NCI-H748 (cell line): ENCODE measurements at regions not wholly inside any gene's neighbourhood (a gene's known extent, or its start where the extent isn't known, plus 50 kb on each side); places are given as distances from the start of the nearest gene placed in this dataset.
"Not testable (repeated sequence)": the region's sequence is repeated elsewhere in the genome, so short reads cannot be mapped to it uniquely, and the experiment has no call there.

ENCODE experiments used
- DNase-seq: peaks from one replicate; lab custom pipeline; 2025; ENCODE audit not compliant: unreplicated experiment; lab: John Stamatoyannopoulos, UW

DNA sequence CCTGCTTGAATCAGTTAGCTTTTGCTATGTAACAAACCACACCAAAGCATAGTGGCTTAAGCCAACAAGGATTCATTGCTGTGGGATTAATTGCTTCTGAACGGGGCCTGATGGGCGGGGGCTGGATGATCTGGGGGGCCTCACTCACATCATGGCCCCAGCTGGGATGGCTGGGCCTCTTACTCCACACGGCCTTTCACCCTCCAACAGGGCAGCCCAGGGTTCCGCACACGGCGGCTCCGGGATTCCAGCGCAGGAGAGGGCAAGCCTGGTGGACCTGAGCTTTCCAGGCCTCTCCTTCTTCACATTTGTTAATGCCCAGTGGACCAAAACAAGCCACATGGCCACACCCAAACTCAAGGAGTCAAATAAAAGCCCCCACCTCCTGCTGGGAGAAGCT lies 86.3 kb upstream of the PHLPP1 start:
- no peak for DNase-seq

DNA sequence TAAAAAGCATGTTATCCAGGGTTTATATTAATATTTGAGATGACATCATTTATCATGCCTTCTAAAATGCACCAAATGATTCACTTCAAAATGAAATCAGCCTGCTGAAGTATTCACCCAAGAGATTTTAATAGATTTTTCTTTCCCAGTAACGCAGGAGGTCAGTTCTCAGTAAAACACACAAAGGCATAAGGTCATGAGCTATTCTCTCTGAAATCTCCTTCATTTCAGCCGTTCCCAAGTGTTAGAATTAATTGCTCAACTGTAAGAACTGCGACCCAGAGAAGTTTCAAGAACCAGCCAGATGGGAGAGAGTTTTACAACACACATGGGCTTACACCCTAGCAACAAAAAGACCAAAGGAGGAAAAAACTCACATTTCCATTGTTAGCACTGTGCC lies 84.2 kb upstream of the PHLPP1 start:
- DNase-seq: no peak

DNA sequence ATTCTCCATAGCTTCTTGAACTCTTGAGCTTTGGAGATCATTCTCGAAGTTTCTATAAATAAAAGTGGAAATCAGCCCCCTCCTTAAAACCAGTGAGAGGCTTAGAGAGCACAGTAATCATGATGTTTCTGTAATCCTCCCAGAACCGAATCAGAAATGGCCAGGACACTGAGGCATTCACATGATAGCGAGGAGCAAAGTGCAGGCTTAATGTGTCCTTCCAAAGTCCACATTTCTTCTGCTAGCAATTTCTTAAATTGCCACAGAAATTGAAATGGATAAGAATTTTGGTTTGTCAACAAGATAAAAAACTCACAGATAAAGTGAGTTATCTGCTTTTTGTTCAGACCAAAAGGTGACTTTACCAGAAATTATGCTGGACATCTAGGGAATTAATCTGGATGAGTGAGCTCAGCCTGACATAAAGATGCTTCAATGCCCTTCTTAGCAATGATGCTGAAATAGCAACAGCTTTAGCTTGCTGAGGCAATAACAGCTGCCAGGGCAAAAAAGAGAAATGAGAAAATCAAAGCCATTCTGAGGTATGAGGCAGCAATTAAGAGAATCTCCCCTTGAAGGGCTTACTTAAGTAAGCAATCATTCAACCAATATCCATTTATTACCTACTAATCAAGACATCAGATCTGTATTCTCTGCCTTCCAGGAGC lies 82.4 kb upstream of the PHLPP1 start:
- no peak for DNase-seq

DNA sequence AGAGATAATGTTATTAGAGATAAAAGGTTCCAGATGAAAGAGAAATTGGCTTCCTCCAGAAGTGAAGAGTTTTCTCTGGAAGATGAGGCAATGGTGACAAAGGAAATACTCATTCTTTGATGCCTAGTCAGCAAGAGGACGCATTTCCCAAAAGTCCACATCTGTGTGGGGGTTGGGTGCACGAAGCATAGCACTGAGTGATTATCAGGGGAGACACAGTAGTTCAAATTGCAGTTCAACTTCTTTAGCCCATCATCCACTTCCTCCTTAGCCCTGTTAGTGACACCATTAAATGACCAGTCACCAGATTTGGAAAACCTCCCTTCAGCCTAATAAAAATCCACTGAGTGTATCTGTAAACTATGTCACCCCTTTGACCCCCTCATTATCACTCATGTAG lies 80.9 kb upstream of the PHLPP1 start:
- DNase-seq: no peak

DNA sequence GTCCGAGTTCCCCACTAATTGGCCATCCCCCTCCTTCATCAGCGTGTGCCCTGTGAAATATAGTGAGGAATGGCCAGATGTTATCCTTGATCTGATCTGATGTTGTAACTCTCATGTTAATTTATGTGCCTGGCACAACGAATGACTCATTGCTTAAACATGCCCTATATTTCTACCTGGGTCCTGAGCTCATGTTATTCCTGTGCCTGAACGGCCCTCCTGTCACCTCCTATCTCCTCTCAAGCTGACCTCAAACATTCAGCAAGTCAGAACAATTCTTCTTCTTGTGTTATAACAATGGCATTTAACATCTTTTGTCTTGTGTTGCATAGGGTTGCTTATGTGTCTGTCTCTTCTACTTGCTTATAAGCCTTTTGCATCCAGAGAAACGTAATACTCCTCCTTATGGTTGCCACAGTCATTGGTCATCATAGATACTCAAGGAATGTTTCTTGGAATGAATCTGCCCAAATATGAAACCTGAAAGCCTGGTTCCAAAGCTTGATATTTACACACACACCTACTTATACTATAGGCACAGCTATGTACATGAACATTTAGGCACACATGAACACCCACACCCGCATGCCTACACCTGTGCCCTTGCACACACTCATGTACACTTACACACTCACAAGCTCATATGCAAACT lies 80.2 kb upstream of the PHLPP1 start:
- no peak for DNase-seq

DNA sequence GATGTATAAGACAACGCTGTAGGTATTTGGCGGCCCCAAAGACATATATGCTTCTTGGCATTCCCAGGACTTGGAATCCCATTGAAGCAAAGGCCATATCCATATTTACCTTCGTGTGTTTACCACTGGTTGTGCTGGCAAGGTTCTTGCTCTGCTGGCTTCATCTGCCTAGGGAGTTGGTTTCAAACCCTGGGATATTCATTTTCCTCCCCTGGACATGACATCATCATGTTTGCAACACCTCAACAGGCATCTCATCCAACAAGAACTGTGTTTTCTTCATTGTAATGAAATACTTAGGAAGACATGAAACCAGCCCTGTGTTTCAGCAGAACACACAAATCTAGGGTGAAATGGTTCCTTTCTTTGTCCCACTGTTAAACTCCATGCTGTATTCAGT lies 77.9 kb upstream of the PHLPP1 start:
- no peak for DNase-seq

DNA sequence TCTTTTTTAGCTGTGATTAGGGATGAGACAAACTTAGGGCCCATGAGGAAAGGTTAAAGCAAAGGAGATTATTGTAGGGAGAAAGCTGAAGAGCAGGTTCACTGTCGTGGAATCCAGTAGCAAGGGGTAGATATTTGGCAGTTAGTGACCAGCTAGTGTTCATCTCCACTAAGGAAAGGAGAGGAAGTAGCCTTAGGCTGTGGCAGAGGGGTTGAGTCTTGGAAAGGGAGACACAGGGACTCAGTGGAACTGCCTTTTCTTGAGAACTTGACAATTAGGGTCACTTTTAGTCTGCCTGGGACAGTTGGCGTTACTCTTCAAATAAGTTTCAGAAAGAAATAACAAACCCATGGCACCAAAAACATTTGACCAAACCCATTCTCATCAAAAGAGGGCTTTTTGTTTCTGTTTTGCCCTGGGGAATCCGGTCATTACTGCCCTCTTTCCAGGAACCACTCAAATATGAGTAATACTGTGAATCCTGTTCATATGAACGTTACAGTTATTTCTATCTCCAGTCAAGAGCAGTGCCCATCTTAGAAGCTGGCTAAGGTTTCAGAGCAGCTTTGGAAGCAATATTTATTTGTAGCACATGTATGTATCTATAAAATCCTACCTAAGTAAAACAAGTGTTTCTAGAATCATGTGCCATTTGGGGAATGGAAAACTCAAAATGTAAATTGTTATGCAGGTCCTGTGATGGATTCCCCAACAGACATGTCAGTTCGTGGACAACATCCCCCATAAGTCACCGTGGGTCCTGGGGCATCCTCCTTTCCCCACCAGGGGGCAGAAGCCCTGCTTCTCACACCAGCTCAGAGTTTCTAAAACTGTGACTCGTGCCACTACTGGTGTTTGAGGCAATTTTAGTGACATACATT lies 77.3 kb upstream of the PHLPP1 start:
- DNase-seq: peak; percentile 68

DNA sequence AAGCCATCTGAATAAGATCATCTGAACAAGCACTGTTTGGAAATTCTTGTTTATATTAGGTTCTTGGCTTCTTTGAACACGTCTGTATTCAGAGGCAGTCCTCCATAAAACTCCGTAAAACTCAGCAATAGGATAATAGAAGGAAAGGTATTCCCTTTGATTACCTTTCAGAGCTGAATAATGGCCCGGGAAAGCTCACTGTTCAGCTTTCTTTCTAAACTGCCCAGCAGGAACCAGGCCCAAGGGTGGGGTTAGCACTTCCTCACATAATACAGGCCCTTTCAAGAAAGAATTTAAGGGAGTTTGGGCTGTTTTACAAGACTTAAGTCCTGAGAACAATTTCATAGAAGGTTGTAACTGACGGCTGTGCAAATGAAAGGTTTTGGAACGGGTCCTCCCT lies 72.2 kb upstream of the PHLPP1 start:
- no peak for DNase-seq

DNA sequence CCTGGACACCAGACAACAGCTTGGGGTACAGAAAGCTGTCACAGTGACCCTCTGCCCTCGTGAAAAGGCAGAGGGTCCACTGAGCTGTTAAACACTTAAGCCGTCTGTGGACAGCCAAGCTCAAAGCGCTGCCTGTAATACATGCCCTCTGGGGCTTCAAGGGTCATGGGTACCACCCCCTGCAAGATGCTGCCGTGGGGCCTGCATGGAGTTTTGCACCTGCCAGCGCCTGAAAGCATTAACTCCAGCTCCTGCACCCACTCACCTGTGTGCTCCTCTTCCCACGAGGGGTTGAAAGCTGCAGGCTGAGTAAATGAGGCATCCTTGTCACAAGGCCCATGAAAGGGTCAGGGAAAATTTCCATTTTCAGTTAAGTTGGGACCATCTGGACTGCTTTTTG lies 70.6 kb upstream of the PHLPP1 start:
- DNase-seq: no peak

DNA sequence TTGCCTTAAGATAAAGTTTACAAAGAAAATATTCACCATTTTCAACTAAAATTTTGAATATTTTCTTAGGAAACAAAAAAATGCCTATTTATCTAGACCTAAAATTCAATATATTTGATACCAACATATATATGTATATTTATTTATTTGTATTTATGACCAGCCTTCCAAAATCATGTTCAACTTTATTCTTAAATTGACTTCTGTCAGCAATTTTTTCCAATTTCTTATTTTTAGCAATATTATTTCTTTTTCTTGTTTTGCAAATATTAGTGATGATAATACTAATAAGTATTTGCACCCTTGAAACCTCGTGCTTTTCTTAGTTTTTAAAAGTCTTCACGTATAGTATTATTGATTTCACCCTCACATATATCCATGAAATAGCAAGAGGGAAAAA lies 68.2 kb upstream of the PHLPP1 start:
- no peak for DNase-seq

DNA sequence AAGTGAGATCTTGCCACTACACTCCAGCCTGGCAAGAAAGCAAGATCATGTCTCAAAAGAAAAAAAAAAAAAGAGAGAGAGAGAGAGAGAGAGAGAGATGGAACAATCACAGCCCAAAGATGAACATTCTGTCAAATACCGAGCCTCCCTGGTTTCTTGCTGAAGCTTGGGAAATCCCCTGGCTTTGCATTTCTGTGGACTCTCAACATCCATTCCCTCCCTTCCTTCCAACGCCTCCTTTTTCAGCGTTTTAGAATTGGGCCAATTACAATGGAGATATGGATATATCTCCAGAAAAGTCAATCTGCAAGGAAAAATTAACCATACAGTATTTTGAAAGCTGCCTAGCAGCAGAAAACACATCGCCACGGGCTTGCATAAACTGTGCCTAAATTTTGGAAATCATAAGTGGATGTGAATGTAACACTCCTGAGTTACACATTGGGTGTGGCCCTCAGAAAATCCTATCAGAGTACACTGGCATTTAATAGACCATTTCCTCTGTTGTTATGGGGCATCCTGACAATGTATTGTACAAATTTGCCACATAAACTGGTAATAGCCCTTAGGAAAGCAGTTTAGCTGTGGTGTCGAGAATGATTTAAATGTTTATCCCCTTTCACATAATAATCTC lies 67.2 kb upstream of the PHLPP1 start:
- DNase-seq: no peak

DNA sequence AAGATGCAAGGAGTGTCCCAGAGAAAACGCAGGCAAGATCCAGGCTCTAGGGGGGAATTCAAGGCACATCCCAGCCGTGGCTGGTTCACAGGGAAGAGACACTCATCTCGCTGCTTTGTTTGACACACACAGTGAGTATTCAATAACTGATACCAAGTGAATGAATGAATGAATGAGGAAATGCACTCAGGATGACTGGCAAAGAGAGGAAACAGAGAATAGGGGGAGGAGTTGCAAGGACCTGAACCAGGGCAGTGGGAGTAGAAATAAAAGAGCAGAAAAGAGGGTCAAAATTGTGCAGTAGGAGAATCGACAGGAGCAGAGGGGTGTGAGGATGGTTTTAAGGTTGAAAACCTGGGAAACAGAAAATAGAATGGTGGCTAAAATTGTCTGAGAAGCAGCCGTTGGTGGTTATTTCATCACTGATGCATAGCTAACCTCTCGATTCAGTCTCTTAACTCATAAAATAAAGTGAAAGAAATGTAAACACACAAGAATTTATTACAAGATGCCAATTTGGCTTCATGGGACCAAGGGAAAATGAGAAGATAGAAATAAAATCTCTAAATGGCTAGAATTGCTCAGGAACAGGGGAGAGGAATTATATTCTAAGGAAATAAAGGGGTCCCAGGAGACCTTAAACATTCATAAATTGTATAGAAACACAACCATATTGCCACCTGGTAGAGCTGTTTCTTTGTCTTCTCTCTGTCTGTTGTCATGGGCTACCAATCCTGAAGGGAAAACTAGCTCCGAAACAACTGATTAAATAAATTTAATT lies 63.9 kb upstream of the PHLPP1 start:
- DNase-seq: peak; percentile 37

DNA sequence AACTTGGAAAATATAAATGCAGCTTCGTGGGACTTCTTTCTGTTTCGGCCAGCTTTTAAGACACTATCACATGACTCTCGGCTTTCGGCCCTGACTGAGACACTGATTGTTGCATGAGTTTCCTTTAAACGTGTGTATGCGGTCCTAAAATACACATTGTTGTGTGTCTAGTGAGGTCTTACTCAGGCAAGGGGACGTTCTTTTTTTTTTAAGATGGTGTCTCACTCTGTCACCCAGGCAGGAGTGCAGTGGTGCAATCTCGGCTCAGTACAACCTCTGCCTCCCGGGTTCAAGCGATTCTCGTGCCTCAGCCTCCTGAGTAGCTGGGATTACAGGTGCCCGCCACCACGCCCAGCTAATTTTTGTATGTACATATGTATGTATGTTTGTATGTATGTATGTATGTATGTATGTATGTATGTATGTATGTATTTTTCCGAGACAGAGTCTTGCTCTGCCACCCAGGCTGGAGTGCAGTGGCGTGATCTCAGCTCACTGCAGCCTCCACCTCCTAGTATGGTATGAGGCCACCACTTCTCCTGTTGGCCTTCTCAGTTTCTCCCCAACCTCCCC lies 63.2 kb upstream of the PHLPP1 start:
- not testable (repeated sequence) for DNase-seq

DNA sequence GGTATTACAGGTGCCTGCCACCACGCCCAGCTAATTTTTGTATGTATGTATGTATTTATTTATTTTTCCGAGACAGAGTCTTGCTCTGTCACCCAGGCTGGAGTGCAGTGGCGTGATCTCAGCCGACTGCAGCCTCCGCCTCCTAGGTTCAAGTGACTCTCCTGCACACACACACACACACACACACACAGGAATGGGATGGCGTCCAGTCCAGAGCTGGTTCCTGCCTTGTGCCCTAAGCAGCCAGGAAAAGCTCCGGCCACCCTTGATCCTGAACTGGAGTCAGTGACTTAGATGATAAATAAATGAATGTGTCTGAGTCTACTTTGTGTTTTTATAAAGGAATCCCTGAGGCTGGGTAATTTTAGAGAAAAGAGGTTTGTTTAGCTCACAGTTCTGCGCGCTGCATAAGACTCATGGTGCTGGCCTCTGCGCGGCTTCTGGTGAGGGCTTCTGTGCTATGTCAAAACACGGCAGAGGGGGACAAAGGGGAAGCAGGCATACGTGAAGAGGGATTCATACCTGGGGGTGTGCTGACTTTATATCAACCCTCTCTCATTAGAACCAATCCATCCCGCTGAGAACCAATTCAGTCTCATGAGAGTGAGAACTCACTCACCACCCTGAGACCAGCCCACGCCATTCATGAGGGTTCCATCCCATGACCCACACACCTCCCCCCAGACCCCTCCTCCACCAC lies 59.7 kb upstream of the PHLPP1 start:
- DNase-seq: no peak

DNA sequence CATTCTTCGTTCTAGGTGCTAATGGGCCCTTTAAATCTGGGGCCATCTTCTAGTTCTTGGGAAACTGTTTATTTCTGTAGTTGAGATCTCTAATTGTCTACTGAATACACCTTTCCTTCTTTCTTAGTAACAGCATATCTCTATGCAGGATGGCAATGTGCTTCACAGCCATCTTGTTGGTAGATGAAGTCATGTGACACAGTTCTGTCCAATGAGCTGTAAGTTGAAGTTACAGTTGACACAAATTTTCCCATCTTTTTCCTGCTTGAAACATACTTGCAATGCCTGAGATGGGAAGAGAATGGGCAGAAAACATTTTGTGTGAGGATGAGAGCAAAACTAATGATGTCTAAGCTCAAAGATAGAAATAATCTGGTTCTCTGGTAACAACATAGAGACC lies 57.3 kb upstream of the PHLPP1 start:
- no peak for DNase-seq

DNA sequence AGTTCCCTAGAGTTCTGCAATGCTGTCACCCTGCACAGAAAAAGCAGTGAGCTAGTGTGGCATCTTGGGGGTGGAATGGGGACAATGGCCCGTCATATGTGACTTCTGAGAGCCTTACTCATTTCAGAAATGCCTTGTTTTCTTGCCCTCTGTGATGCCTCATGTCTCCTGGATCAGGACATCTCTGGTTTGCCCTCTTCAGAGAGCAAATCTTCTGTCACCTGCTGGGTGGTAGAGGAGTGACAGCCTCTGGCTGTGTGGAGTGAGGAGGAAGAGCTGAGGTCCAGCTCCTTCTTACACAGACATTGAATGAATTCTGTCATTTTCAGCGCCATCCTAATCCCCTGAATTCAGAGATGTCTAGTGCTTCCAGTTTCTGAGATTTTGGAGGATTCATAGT lies 55.6 kb upstream of the PHLPP1 start:
- no peak for DNase-seq

DNA sequence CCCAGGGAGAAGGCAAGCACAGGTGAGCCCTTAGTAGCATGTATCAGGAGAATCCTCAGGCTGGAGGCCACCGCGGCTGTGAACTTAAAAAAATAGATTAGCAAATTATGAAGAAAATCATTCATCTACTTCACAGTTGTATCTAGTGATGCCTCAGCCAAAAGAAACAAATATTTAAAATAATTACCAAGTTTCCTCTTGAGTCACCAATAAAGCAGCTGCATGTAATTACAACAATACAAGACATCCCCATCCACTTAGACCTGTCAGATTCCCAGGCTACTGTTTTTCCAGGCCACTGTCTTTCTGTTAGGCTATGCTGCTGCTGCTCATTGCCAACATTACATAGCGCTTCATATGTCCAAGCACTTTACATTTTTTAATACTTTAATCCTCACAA lies 54.6 kb upstream of the PHLPP1 start:
- DNase-seq: peak; percentile 17

DNA sequence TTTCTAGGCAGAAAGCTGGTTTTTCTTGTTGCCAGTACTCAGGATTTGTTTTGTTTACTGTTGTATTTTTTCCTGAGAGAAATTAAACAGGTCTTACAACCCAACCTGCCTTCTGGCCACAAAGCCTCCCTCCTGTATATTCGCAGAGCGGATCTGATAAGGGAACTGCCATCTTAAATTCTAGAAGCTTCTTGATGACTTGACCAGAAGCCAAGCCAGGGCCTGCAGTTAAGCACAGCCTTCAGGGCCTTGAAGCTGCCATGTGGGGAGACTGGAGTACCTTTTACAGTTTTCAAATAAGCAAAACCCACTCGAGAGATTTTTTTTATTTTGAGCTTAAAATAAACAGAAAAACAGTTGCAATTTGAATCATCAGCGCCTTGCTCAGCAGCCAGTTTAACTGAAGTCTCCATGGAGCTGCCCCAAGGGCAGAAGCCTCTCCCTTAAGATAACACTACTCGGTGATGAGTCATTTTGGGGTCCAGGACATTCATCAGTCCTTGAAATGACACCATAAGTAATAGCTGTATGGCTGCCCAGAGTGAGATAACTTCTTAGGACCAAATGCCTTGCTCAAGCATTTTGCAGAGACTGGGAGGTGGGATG lies 51.5 kb upstream of the PHLPP1 start:
- no peak for DNase-seq

DNA sequence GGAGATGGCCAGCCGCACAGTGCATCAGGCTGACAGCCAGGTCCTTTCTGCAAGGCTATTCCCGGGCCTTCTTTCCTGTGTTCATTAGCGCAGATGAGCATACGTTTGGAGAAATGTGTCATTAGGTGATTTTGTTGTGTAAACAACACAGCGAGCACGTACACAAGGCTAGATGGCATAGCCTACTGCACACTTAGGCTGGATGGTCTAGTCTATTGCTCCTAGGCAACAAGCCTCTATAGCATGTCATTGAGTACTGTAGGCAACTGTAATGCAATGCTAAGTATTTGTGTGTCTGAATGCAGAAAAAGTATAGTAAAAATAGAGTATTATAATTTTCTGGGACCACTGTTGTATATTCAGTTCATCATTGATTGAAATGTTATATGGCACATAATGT lies 50.9 kb upstream of the PHLPP1 start:
- no peak for DNase-seq

DNA sequence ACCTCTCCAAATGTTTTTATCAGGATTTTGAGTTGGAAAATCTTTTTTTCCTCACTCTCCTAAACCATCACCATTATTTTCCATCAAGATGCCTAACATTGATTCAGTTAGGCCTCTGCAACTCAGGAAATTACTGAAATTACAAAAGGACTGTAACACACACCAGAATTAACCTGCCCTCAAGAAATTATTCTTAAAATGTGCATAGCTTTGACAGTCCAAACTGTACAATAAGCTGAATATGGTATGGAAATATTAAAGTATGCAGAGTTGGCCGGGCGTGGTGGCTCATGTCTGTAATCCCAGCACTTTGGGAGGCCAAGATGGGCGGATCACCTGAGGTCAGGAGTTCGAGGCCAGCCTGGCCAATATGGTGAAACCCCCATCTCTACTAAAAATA lies 50.2 kb upstream of the PHLPP1 start:
- no peak for DNase-seq
